Thyroid gland (tissue), 4 donors: ENCODE measurements at regions not wholly inside any gene's neighbourhood (a gene's known extent, or its start where the extent isn't known, plus 50 kb on each side); places are given as distances from the start of the nearest gene placed in this dataset.
A peak's percentile ranks its signal among the peaks of the same experiment; 100 is the strongest.

ENCODE experiments used
- DNase-seq, 2 donors: peaks; one replicate each; pipeline ENCODE4 v3.0.0-alpha.2; 2019
- H3K27ac ChIP-seq, 3 donors: fragments of 200-600 bp; sonication (generic); 1 replicate in 2 of 3; 2 replicates in 1 of 3; pipeline ENCODE4 v1.5.1; 2016 to 2019; ENCODE audit warnings: mild to moderate bottlenecking in 1 of 3, moderate library complexity in 1 of 3
- H3K27me3 ChIP-seq: fragments of 200-600 bp; sonication (generic); one replicate; pipeline ENCODE4 v1.5.1; 2019
- H3K36me3 ChIP-seq, 2 donors: fragments of 200-600 bp; sonication (generic); one replicate each; pipeline ENCODE4 v1.5.1; 2016 to 2019
- H3K4me1 ChIP-seq, 2 donors: fragments of 200-600 bp; sonication (generic); one replicate each; pipeline ENCODE4 v1.5.1; 2017 to 2019
- H3K4me3 ChIP-seq, 3 donors: fragments of 200-600 bp; sonication (generic); replicated peaks in 1 of 3; 1 replicate in 2 of 3; 2 replicates in 1 of 3; pipeline ENCODE4 v1.5.1; 2016; ENCODE audit warnings: mild to moderate bottlenecking in 1 of 3
- H3K9me3 ChIP-seq: fragments of 200-600 bp; sonication (generic); one replicate; pipeline ENCODE4 v1.5.1; 2017
- POLR2A ChIP-seq, 2 donors: fragments of 450-650 bp; IDR thresholded peaks; one replicate each; pipeline ENCODE4 v1.6.1; 2017; ENCODE audit warnings: antibody characterized with exemption in 2 of 2, mild to moderate bottlenecking in 2 of 2, moderate library complexity in 1 of 2
- WGBS, 2 donors: methylation state at CpG; one replicate each; pipeline ENCODE4 v1.1.5; 2017; 5-methylcytosine and 5-hydroxymethylcytosine counted together
- intact Hi-C: fragments of 100-400 bp; cut with DNase I; formaldehyde crosslinking; loops from one replicate; pipeline ENCODE4 v1.15.1; 2023
- TF ChIP-seq, protein P1 (sequence below), 6 experiments: fragments of 200-600 bp in 3 of 6; fragments of 450-650 bp in 3 of 6; sonication (generic) in 3 of 6; IDR thresholded peaks; one replicate each; pipeline ENCODE4 v1.5.1; 2016 to 2019; ENCODE audit warnings: antibody characterized with exemption in 6 of 6, mild to moderate bottlenecking in 2 of 6, inconsistent platforms in 1 of 6, moderate library complexity in 1 of 6

DNA sequence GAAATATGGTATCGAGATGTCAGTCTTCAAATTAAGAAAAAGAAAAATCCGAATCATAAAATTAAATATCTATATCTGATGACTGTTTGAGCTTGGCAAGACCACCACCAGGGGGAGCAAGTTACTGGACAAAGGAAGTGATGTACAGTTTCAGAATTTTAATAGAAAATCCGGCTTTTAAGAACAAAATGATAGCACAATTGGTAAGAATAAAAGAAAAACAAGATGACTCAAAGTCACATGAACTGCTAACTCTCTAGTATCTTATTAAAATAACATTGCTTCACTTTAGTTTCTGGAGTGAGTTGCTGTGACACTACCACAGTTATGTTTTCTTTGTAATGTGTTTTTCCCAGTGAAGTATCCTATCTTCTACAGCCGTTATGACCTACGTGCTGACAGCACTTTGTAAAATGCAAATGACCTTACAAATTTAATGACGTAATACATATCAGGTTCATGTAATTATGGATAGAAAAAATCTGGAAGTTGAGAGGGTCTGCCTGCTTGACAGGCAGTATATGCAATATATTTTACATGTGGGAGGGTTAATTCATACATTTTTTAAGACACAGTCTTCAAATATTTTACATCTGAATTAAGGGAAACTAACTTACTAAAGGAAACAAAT, 405.3 kb upstream of the HS3ST5 start:
- no peaks in the 10 kb centered on the region for H3K36me3 ChIP-seq
- no peaks in the 10 kb centered on the region for H3K4me1 ChIP-seq
- no peak overlapping the region for H3K4me3 ChIP-seq
- no peaks in the 10 kb centered on the region for H3K27me3 ChIP-seq
- TF ChIP-seq POLR2A (IDR thresholded peaks at IDR 0.05): no peak
- TF ChIP-seq, protein P1, sequence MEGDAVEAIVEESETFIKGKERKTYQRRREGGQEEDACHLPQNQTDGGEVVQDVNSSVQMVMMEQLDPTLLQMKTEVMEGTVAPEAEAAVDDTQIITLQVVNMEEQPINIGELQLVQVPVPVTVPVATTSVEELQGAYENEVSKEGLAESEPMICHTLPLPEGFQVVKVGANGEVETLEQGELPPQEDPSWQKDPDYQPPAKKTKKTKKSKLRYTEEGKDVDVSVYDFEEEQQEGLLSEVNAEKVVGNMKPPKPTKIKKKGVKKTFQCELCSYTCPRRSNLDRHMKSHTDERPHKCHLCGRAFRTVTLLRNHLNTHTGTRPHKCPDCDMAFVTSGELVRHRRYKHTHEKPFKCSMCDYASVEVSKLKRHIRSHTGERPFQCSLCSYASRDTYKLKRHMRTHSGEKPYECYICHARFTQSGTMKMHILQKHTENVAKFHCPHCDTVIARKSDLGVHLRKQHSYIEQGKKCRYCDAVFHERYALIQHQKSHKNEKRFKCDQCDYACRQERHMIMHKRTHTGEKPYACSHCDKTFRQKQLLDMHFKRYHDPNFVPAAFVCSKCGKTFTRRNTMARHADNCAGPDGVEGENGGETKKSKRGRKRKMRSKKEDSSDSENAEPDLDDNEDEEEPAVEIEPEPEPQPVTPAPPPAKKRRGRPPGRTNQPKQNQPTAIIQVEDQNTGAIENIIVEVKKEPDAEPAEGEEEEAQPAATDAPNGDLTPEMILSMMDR (IDR thresholded peaks at IDR 0.05): peak in 4 of 6 experiments; percentile 39 to 72 (median 46)
- H3K27ac ChIP-seq: no peak overlapping the region
- peak; percentile 42 to 50 for DNase-seq
- H3K9me3 ChIP-seq: no peaks in the 10 kb centered on the region
- intact Hi-C loops: no loop called here
- 26 to 32% methylated on average over 6 of the region's 6 CpGs for WGBS, 2 donors

DNA sequence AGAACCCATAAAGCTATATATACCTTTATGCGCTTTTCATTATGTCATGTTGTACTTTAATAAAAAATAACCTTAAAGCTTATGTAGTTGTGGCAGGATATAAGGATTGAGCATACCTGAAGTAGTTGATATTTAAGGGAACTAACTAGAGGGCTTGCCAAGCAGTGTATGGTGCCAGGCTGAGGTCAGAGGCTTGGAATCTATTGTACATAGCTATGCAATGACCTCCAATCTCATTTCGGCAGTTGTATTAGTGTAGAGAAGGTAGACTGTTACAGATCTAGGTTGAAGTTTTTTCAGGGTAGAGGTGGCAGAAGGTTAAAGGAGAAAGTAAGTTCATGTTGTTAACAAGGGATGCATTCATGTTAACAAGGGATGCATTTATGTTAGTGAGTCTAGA, 397.7 kb upstream of the HS3ST5 start:
- intact Hi-C loops: no loop called here
- DNase-seq: no peak
- Histone ChIP-seq H3K4me1 (no peaks in the 10 kb centered on the region), H3K27ac (no peak overlapping the region), H3K9me3 (no peaks in the 10 kb centered on the region), H3K36me3 (no peaks in the 10 kb centered on the region), H3K27me3 (no peaks in the 10 kb centered on the region), H3K4me3 (no peak overlapping the region)
- TF ChIP-seq, protein P1 (IDR thresholded peaks at IDR 0.05): no peak
- TF ChIP-seq POLR2A (IDR thresholded peaks at IDR 0.05): no peak
- 95 to 96% methylated on average over 2 of the region's 2 CpGs for WGBS, 2 donors

DNA sequence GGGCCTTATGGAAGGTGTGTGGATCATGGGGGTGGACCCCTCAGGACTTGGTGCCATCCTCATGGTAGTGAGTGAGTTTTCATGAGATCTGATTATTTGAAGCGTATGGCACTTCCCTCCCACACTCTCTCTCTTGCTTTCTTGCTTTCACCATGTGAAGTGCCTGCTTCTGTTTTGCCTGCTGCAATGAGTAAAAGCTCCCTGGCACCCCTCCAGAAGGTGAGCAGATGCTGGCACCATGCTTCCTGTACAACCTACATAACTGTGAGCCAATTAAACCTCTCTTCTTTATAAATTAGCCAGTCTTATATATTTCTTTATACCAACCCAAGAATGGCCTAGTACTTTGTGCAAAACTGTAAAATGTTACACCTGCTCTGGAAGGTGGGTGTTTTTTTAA, 396.8 kb upstream of the HS3ST5 start:
- no peak overlapping the region for H3K27ac ChIP-seq
- no peaks in the 10 kb centered on the region for H3K4me1 ChIP-seq
- 84 to 89% methylated on average over 1 of the region's 1 CpG for WGBS, 2 donors
- DNase-seq: no peak
- H3K4me3 ChIP-seq: no peak overlapping the region
- H3K27me3 ChIP-seq: no peaks in the 10 kb centered on the region
- no peak for TF ChIP-seq POLR2A (IDR thresholded peaks at IDR 0.05)
- TF ChIP-seq, protein P1 (IDR thresholded peaks at IDR 0.05): no peak
- no peaks in the 10 kb centered on the region for H3K9me3 ChIP-seq
- H3K36me3 ChIP-seq: no peaks in the 10 kb centered on the region
- intact Hi-C loops: no loop called here

DNA sequence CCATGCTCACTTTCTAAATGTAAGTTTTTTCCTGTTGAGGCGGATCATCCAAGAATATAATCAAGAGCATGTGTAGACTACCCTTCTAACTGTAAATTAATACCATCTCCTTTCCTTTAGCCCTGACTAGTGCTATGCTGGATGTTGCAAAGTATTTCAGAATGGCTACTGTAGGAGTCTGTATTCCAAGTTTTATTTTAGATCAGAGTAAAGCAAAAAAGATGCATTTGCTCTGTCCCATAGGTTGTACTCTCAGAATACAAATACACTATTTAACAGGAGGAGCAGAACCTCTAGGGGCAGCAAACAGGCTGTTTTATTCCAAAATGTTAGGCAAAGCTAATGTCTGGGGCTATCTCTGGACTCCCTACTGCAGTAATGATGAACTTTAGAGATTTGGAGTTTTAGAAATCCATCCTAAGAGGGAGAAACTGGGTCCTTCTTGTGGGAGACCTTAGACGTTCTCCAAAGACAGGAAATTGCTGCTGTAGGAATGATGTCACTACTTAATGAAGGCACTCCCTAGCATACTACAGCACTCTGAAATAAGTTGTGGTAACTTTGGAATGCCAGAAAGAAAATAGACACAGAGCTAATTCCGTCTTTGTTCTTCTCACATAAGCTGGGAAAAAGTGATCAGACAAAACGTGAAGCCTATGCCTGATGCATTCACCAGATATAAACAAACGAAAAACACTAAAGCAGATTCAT, 392.4 kb upstream of the HS3ST5 start:
- Histone ChIP-seq H3K27me3 (no peaks in the 10 kb centered on the region), H3K4me3 (no peak overlapping the region), H3K9me3 (no peaks in the 10 kb centered on the region), H3K4me1 (no peaks in the 10 kb centered on the region), H3K27ac (no peak overlapping the region), H3K36me3 (no peaks in the 10 kb centered on the region)
- no peak for TF ChIP-seq POLR2A (IDR thresholded peaks at IDR 0.05)
- intact Hi-C loops: no loop called here
- DNase-seq: no peak
- 62 to 64% methylated on average over 5 of the region's 5 CpGs for WGBS, 2 donors

DNA sequence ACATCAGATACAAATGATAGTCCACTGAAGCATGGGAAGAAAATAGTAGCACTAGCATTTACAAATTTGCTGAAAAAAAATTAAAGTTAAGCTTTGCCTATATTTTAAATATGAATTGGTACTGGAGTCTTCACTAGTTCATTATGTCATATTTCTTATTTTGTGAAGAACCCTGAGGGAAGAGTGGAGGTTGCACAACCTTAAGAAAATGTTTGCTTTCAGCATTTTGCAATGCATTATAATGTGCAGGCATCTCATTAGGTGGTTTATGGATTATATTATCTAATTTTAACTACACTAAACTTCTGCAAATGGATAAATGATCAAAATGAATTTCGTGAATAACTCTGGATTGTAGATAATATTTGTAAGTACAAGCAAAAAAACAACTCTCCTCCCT, 390.8 kb upstream of the HS3ST5 start:
- Histone ChIP-seq H3K9me3 (no peaks in the 10 kb centered on the region), H3K27me3 (no peaks in the 10 kb centered on the region), H3K27ac (no peak overlapping the region), H3K4me1 (no peaks in the 10 kb centered on the region), H3K4me3 (no peak overlapping the region), H3K36me3 (no peaks in the 10 kb centered on the region)
- 70 to 86% methylated on average over 1 of the region's 1 CpG for WGBS, 2 donors
- TF ChIP-seq, protein P1 (IDR thresholded peaks at IDR 0.05): no peak
- no peak for TF ChIP-seq POLR2A (IDR thresholded peaks at IDR 0.05)
- no peak for DNase-seq
- intact Hi-C loops: no loop called here
